Urothelium cell line (cell line): ENCODE measurements at regions not wholly inside any gene's neighbourhood (a gene's known extent, or its start where the extent isn't known, plus 50 kb on each side); places are given as distances from the start of the nearest gene placed in this dataset.

Experiments used
- DNase-seq: peaks from one replicate; pipeline ENCODE4 v3.0.0; 2011; ENCODE audit warnings: low spot score, mixed read lengths
- FAIRE-seq: peaks from 2 replicates; lab custom pipeline; 2011; peaks lifted over from hg19 to GRCh38; lab: Jason Lieb, UNC

GRCh38 chr11:8740129-8740528 lies 57.5 kb downstream of the RPL27A start:
- FAIRE-seq (no peak), DNase-seq (no peak)

- DNase-seq (no peak), FAIRE-seq (no peak)
Measured at GRCh38 chr11:8744423-8744822, 61.8 kb downstream of the RPL27A start.

DNA sequence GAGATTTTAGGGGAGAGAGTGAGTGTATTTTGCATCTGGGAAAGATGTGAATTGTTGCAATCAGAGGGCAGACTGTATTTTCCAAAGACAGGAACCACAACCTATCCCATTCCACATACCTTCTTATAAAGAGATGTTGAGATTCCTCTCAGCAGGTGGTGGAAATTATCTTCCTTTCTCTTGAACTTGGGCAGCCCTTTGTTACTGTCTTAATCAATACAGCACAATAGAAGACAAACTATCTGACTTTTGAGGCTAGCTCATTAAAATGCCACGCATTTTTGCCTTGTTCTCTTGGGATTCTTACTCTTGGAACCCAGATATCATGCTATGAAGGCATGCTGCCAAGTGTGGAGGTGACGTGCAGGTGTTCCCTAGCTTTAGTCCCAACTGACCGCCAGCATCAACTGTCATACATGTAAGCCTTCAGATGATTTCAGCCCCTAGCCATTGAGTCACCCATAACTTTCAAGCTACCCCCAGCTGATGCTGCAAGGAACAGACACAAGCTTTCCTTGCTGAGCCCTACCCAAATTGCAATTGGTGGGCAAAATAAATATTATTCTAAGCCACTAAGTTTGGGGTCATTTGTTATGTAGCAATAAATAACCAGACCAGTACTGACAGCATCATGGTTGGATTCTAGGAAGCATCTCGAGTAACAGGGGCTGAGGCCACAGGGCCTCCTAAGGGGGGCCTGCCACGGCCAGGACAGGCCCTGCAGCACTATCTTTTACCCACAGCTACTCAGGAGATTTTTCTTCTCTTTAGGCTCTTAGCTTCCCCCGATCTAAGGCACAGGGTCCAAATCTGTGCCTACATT lies 63.0 kb downstream of the RPL27A start:
- FAIRE-seq, result no peak
- DNase-seq, result no peak

DNA sequence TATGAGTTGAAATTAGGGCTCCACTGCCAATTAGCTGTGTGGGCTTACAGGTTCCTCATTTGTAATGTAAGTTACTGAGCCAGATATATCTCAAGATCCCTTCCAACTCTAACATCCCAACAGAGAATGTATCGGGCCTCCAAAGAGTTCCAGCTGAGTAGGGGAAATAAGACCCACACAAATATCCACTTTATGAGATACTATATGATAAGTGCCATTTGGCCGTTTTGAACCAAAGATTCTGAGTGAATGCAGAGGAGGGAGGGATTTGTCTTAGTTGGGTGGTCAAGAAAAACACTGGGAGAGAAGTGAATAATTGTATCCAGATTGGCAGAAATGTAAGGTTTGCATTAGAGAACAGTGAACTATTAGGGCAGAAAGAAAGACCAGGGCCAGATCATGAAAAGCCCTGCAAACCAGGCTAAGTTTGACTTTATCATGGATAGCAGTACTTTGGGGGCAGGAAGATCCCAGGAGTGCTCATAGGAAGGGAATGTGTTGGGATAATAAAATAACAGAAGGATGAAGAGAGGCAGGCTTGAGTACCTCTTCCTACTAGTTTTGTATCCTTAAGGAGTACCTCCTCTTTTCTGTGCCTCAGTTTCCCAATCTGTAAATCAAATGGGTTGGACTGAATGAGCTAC lies 63.9 kb downstream of the RPL27A start:
- DNase-seq (no peak), FAIRE-seq (no peak)

GRCh38 chr11:8747173-8747572 lies 64.6 kb downstream of the RPL27A start:
- no peak for DNase-seq
- FAIRE-seq, result no peak

DNA sequence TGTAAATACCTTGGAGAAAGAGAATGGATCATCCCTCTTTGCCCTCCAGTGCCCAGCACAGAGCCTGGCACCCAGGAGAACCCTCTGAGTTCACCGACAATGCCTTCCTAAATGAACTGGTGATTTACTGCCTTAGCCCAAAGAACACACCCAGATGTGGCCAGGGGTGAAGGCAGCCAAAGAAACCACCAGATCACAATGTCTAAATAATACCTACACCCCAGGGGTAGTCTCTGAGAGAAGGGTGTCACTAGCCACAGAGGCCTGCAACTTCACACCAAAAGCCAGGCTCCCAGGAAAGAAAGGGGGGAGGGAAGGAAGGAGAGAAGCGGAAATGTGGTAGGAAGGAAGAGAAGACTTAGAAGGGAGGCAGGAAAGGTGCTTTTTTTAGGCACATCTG lies 65.7 kb downstream of the RPL27A start:
- DNase-seq (no peak), FAIRE-seq (no peak)

- FAIRE-seq (no peak), DNase-seq (no peak)
Measured at GRCh38 chr11:8749202-8749601, 66.6 kb downstream of the RPL27A start.

- FAIRE-seq (no peak), DNase-seq (no peak)
Measured at GRCh38 chr11:8754241-8754640, 71.6 kb downstream of the RPL27A start.

DNA sequence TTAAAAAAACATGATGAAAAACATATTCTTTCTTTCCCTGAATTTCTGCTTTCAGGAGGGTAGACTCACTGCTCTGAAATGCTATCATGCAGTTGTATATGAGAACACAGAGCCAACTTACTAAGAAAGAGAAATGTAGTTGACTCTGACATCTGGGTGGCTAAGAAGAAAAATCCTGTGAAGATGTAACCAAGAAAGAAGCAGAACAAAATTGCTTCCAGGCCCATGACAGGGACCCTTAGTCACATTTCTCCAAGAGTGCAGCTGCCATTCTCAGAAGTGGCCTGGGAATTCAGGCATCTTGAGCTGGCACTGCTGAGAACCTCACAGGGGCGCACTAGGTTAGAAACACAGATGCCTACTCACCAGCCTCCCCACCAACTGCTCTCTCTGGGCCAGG lies 73.6 kb downstream of the RPL27A start:
- DNase-seq (no peak), FAIRE-seq (no peak)

DNA sequence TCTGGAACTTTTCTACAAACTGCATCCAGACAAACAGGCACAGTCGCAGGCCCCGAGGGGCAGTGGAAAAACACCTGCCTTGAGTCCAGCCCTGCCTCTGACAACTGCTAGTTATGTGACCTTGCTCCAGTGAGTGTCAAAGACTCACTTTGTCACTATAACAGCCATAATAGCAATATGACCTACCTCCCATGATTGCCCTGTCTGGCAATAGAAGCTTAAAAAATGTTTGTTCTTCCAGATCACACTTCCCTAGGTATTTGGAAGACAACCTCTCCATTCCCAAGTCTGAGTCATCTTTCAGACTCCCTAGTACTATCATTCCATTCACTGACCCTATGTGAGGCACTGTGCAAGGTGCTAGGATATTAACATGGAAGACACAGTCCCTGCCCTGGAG lies 74.5 kb downstream of the RPL27A start:
- FAIRE-seq, result no peak
- DNase-seq, result peak; percentile 18

DNA sequence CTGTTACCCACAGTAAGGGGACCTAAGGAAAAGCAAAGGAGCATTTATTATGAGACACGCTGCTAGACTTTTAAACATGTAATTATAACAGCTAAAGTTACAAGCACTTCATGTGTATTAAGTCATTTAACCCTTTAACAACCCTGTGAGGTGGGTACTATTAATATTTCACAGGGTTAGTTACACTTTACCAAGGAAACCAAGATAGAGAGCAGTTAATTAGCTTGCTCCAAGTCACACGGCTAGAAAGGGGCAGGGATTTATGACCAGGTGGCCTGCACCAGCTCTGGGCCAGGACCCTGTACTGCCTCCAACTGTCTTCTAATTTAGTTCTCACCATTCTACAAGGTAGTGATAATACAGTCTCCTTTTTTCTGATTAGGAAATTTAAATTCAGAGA lies 74.9 kb downstream of the RPL27A start:
- FAIRE-seq, result no peak
- no peak for DNase-seq

DNA sequence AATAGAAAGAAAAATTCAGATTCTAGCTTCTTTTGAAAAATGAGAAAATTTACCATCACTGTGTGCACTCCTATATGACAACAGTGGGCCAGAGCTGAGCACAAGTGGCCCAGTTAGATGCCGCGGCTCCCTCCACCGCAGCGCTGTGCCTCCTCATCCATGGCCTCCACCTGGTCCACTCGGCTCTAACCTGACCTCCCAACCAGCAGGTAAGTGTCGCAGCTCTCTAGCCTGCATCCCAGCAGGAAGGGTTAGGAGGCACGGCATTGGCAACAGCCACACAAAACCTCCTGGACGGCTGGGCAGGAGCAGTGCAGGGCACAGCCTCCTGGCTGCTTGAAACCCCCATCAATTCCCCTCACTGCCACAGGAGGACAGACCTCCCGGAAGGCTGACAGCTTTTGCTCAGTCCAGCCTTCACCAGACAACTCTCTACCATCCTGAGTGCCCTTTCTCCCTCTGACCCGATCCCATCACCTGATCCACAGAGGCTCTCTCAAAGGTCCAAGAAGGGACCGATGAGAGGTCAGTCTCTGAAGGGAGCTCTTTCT lies 76.1 kb downstream of the RPL27A start:
- DNase-seq (no peak), FAIRE-seq (no peak)

DNA sequence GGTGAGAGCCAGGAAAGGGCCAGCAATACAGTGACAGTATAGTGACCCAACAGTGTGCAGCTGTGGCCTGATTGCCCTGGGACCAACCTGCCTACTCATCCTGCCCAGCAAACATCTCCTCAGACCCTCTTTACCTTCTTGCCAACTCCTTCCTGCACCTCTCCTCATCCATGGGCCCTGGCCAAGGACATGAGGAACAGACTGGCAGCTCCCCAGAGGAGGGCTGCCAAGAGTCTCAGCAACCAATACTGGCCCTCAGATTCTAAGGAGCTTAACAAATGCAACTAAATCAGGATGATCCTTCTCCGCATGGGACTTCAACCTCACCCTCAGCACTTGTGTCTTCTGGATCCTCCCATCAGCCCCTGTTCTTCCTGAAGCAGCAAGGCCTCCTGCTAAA lies 77.0 kb downstream of the RPL27A start:
- FAIRE-seq (no peak), DNase-seq (no peak)

- DNase-seq, result no peak
- no peak for FAIRE-seq
Measured at GRCh38 chr11:8760896-8761295, 78.3 kb downstream of the RPL27A start.

DNA sequence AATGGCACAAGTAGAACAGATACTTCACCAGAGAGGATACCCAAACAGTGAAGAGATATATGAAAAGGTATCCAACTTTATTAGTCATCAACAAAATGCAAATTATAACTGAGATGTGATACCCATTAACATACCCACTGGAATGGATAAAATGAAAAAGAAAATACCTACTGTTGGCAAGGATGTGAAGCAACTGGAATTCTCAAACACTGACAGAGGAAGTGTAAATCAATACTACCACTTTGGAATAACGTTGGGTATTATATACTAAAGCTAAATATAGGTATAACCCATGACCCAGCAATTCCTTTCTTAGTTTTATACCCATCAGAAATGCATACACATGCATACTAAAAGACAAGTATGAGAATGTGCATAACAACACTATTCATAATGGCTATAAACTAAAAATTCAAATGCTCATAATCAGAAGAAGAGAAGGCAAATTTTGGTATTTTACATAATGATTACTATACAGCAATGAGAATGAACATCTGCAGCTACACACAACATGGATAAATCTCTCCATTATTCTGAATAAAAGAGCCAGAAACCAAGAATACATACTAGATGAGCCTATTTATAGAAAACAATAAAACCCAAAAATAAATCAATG lies 80.6 kb downstream of the RPL27A start:
- DNase-seq (no peak), FAIRE-seq (no peak)

GRCh38 chr11:8765294-8765693 lies 82.7 kb downstream of the RPL27A start:
- FAIRE-seq (no peak), DNase-seq (peak; percentile 31)

GRCh38 chr11:8766043-8766987 lies 83.7 kb downstream of the RPL27A start:
- DNase-seq, result no peak
- no peak for FAIRE-seq

GRCh38 chr11:8766988-8767374 lies 84.4 kb downstream of the RPL27A start:
- FAIRE-seq (no peak), DNase-seq (peak; percentile 10)

- no peak for FAIRE-seq
- peak; percentile 40 for DNase-seq
Measured at GRCh38 chr11:8767466-8768142, 85.0 kb downstream of the RPL27A start.
